HG03135 (cell line): ENCODE measurements at regions not wholly inside any gene's neighbourhood (a gene's known extent, or its start where the extent isn't known, plus 50 kb on each side); places are given as distances from the start of the nearest gene placed in this dataset.
"Not testable (repeated sequence)": the region's sequence is repeated elsewhere in the genome, so short reads cannot be mapped to it uniquely, and the experiment has no call there.

Source experiments
- ATAC-seq: cut with Tn5 transposase; IDR thresholded peaks from one replicate; pipeline ENCODE4 v1.9.1; 2021; ENCODE audit warnings: mild to moderate bottlenecking, moderate library complexity; ENCODE audit not compliant: unreplicated experiment

DNA sequence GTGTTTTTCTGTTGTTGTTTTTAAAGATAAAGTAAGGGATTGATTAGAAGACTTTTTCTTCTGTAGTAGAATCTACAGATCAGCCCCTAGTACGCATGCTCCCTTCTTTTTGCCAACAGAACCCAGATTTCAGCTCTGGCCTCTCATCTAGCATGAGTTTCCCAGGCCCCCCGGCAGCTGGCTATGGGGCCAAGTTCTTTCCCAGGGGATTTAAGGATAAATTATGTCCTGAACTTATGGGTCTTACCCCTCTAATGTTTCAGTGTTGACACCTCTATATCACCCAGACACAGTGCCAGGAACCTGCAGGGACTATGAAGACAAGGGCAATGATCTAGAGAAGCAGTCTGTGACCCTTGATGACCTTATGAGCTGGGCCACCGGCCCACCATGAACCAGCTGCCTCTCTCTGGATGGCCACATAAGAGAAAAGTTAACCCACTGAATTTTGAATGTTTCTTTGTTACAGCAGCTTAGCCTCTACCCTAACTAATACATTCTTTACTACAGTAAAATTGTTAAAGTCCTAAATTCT lies 150.5 kb downstream of the UNC5CL start:
- no peak for ATAC-seq

DNA sequence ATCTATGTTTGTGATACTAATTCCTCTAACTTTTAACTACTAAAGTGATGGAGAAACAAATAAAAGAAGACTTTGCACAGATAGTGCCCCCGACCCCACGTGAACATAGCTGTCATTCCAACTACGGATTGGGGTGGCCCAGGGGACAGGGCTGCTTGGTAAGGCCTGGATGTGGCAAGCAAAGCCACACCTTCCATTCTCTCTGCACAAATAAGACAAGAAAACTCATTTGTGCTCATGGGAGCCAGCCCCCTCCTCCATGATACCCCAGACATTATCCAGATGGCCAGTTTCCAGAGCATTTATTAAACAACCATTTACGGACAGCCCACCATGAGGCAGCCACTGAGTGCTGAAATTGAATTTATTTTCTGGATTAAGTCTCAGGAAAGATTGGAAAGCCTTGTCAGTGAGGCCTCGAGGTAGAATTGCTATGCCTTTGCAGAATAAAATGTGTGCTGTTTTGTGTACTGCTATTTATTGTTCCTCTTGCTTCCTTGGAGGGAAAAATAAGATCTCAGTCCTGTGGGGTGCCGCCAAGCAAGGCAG lies 151.2 kb downstream of the UNC5CL start:
- ATAC-seq: no peak

DNA sequence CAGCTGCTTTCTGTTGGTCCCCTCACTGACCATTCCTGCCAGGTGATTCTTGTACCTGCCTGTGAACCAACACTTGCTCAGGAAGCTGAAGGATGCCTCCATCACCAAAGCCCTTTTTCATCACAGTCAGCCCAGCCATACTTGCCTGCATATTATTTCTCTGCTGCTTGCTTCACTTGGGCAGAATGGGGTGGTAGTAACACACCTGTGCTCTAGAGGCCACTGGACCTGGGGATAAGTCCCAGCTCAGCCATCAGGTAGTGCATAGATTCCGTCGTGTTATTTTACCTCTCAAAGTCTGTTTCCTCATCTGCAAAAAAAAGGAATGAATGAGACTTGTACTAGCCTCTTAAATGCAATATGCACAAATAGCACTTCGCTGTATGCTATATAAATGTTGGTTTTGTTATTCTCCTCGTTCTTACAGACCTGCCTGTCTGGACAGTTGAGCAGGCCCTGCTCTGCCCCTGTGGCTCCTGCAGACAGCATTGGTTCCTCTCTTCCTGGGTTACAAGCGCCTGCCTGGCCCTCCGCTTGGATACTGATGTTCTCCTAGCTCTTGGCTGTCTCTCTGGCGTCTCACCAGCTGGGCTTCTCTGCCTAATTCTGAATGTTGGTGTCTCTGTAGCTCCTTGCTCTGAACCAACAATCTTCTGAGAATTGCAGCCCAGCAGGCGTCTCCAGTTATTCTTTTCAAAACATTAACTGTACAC lies 151.8 kb downstream of the UNC5CL start:
- no peak for ATAC-seq

- ATAC-seq: no peak
These were observed 153.8 kb downstream of the UNC5CL start for GRCh38 chr6:40885139-40885774.

GRCh38 chr6:40882323-40882997 lies 156.6 kb downstream of the UNC5CL start:
- no peak for ATAC-seq

DNA sequence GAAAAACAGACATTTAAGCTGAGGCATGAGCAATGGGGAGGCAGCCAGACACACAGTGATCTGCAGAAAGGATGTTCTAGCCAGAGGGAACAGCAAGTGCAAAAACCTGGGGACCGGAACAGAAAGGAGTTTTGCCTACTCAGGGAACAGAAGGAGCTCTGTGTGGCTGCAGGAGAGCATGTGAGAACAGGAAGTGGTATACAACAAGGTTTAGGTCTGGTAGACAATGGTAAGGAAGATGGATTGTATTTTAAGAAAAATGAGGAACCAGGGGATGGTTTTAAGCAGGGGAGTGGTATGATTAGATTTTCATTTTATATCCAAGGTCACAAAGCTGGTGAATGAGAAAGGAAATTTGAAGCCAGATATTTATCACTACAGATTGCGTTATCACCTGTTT lies 157.5 kb downstream of the UNC5CL start:
- no peak for ATAC-seq

GRCh38 chr6:40880906-40881305 lies 158.1 kb downstream of the UNC5CL start:
- no peak for ATAC-seq

DNA sequence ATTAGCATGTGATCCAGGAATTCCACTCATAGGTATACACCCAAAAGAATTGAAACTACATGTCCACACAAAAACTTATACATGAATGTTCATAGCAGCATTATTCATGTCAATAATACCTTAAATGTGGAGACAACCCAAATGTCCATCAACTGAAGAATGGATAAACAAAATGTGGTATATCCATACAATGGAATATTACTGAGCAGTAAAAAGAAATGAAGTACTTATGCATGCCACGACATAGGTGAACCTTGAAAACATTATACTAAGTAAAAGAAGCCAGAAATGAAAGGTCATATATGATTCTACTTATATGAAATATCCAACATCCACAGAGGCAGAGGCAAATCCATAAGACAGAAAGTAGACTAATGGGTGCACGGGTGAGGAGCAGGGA lies 159.9 kb downstream of the UNC5CL start:
- no peak for ATAC-seq

- no peak for ATAC-seq
These were observed 161.7 kb downstream of the UNC5CL start for GRCh38 chr6:40877362-40877761.

- ATAC-seq: no peak
These were observed 162.7 kb downstream of the UNC5CL start for GRCh38 chr6:40876336-40876735.

DNA sequence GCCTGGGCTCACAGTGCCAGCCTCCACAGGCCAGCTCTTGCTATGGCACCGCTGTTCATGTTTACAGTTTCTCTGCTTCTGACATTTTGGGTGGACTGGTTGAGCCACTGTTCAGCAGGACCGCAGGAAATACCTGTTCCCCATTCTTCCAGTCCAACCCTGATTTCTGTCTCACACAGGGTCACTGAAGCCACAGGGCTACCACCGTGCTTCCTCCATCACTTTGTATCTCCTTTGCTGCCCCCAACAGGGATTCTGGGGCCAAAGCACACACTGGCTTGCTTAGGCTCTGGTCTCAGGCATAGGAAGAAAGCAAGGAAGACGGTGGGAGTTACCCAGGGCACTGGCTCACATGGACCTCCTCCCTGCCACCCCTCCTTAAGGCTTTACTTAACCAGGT lies 164.5 kb downstream of the UNC5CL start:
- ATAC-seq: no peak

GRCh38 chr6:40871424-40871823 lies 167.6 kb downstream of the UNC5CL start:
- no peak for ATAC-seq

GRCh38 chr6:40868089-40868865 lies 170.7 kb downstream of the UNC5CL start:
- ATAC-seq: not testable (repeated sequence)

GRCh38 chr6:40867527-40867926 lies 171.5 kb downstream of the UNC5CL start:
- ATAC-seq: not testable (repeated sequence)

GRCh38 chr6:40865259-40865658 lies 173.8 kb downstream of the UNC5CL start:
- ATAC-seq: not testable (repeated sequence)

GRCh38 chr6:40860443-40860842 lies 178.6 kb downstream of the UNC5CL start:
- no peak for ATAC-seq

DNA sequence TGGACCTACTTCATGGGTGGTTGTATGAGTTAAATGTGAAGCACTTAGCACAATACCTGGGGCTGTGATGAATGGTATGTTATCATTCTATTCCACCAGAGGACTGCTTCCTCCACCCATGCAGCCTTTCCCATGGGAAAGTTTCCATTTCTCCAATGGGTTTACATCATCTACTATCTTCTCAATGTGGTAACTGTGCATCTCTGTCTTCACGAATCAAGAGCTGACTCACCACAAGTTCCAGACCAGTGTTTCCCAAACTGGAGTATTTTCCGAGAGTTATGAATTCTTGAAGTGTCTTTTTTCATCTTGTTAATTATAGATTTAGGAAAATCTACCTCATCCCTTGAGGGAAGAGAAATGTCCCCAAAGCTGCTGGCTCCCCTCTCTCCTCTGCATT lies 182.8 kb downstream of the UNC5CL start:
- no peak for ATAC-seq

DNA sequence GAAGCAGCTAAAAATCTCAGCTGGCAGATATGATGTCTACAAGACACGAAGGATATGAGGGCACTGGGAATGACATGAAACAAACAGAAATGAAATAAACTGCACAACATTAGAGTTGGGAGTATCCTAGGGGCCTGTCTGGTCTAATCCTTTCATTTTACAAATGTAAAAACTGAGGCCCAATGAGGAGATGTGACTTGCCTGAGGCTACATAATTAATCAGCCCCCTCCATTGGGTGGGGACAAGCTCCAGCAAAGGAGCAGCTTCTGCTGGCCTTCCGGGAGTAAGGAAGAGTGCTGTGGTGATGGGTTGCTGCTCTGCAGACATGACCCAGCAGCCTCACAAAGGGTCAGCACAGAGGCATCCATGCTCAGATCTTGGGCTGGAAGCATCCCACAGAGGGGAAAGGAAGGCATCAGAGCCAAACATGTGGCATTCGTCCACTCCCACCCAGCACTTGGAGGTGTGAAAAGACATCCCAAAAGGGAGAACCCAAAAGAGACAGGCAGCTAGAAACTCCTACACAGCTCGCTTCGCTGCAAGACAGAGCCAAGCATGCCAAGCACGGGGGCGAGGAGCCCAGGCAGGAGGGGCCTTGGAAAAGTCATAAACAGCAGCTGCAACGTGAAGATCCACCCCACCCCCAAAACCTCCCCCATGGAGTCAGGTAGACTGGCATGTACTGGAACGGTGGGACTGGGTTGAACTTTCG lies 183.7 kb downstream of the UNC5CL start:
- ATAC-seq: no peak

DNA sequence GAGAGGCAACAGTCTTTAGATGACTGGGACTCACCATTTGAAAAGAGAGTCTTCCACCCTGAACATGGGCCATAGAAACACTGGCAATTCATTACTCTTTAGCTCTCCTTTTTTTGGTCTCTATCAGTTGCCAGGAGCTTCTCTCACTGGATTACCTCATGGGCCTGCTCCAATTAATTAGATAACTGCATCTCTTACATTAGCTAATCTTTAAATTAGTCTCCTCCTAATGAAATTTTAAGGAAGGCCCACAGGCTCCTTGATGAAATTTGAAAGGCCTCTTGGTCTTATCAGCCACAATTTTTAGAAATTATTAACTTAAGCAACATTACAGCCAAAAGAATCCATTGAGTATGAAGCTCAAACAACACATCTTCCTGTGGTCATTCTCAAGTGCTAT lies 184.4 kb downstream of the UNC5CL start:
- ATAC-seq: no peak

DNA sequence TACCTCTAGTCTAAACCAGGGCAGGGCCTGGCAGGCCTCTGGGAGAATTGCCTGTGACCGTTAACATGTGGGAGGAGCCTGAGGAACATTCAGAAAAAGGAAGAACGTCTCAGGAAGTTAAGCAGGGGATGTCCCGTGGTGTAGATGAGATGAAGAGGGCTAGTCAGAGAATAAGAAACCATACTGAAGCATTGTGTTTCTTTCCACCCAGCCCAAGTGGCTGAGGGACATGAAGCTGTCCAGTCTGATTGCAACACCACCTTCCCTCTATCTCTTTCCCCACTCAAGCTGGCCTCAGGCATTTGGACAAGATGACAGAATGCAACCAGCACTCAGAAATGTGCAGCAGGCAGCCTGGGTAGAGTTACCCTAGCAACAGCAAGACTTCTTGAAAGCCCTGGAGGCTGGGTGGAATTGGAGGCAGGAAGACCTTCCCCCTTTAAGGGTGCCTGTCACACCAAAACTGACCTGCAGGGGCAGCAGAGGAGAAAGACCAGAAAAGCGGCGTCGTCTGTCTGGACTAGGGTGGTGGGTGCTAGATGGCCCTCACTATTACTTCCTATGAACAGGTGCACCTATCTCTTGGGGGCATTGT lies 186.1 kb downstream of the UNC5CL start:
- no peak for ATAC-seq
